ENCODE measurements at regions not wholly inside any gene's neighbourhood (a gene's known extent, or its start where the extent isn't known, plus 50 kb on each side); places are given as distances from the start of the nearest gene placed in this dataset.

- intact Hi-C loops (cut with DNase I; ENCODE audit: low total_unique reads): no loop called here
- no peaks in the 10 kb centered on the region for H3K36me3 ChIP-seq
Observed at GRCh38 chr3:78129707-78130106, 1089.8 kb downstream of the ROBO2 start.

DNA sequence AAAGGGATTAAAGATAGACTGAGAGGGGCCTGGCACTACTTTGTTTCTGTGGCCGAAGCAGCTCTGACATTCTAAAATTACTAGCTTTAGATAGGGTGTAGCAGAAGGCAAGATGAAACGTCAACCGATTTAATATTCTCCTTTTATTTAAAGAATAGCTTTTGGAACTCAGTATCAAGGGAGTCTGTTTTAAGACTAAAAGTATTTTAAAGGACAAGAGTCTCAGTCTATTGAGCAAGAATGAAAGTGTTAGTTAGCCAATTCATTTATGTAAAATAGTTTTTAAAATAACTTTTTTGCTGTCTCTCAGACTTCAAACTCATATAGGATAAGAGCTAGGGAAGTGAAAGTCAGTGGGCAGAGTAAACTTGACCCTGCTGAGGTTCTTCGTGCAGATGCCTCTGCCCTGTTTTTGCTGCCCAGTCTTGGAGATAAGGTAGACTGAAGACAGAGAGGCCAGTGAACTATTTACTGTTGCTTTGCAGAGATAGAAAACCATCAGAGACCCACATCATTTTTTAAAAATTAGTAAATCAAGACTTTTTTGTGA is 1090.9 kb downstream of the ROBO2 start:
- H3K27ac ChIP-seq: no peak overlapping the region
- intact Hi-C loops (cut with DNase I; ENCODE audit: low total_unique reads): no loop called here
- peaks cover 0 to 6% (median 0%) of the 10 kb centered on the region in 8 donors for H3K9me3 ChIP-seq
- no peaks in the 10 kb centered on the region for H3K4me1 ChIP-seq
- 71 to 79% (median 76%) methylated on average over 4 of the region's 4 CpGs for WGBS, 5 donors
- no peak overlapping the region for H3K4me3 ChIP-seq
- DNase-seq: no peak
- TF ChIP-seq POLR2AphosphoS5 (IDR thresholded peaks at IDR 0.05): no peak
- no peak for TF ChIP-seq CTCF (IDR thresholded peaks at IDR 0.05 in 8 of 11, conservative IDR thresholded peaks at IDR 0.05 in 3 of 11)
- no peak for TF ChIP-seq POLR2A (IDR thresholded peaks at IDR 0.05)
- H3K27me3 ChIP-seq (replicated peaks in 1 of 7): no peaks in the 10 kb centered on the region
- H3K36me3 ChIP-seq: no peaks in the 10 kb centered on the region

More at GRCh38 chr3:78129707-78130106, 1089.8 kb downstream of the ROBO2 start:
- no peaks in the 10 kb centered on the region for H3K4me1 ChIP-seq
- no peak for DNase-seq
- no peak overlapping the region for H3K4me3 ChIP-seq
- peaks cover 0 to 6% (median 0%) of the 10 kb centered on the region in 8 donors for H3K9me3 ChIP-seq
- no peak for TF ChIP-seq POLR2A (IDR thresholded peaks at IDR 0.05)
- H3K27me3 ChIP-seq (replicated peaks in 1 of 7): no peaks in the 10 kb centered on the region
- H3K27ac ChIP-seq: no peak overlapping the region

- no peaks in the 10 kb centered on the region for H3K4me1 ChIP-seq
- no peaks in the 10 kb centered on the region for H3K27me3 ChIP-seq (replicated peaks in 1 of 7)
- no peak overlapping the region for H3K27ac ChIP-seq
- WGBS, 5 donors: 64 to 92% (median 75%) methylated on average over 3 of the region's 3 CpGs
- H3K9me3 ChIP-seq: no peaks in the 10 kb centered on the region
- TF ChIP-seq POLR2AphosphoS5 (IDR thresholded peaks at IDR 0.05) (no peak), POLR2A (IDR thresholded peaks at IDR 0.05) (no peak), CTCF (IDR thresholded peaks at IDR 0.05 in 8 of 11, conservative IDR thresholded peaks at IDR 0.05 in 3 of 11) (no peak)
- H3K4me3 ChIP-seq: no peak overlapping the region
- H3K36me3 ChIP-seq: no peaks in the 10 kb centered on the region
- intact Hi-C loops (cut with DNase I; ENCODE audit: low total_unique reads): no loop called here
- no peak for DNase-seq
Observed at GRCh38 chr3:78134496-78134895, 1094.6 kb downstream of the ROBO2 start.

- Histone ChIP-seq H3K27ac (no peak overlapping the region), H3K36me3 (no peaks in the 10 kb centered on the region), H3K9me3 (peaks cover 0 to 26% (median 9%) of the 10 kb centered on the region in 8 donors), H3K27me3 (replicated peaks in 1 of 7) (no peaks in the 10 kb centered on the region), H3K4me1 (no peaks in the 10 kb centered on the region), H3K4me3 (no peak overlapping the region)
- TF ChIP-seq POLR2A (IDR thresholded peaks at IDR 0.05) (no peak), CTCF (IDR thresholded peaks at IDR 0.05 in 8 of 11, conservative IDR thresholded peaks at IDR 0.05 in 3 of 11) (no peak), POLR2AphosphoS5 (IDR thresholded peaks at IDR 0.05) (no peak)
- DNase-seq: no peak
- intact Hi-C loops (cut with DNase I; ENCODE audit: low total_unique reads): no loop called here
- 69 to 86% (median 75%) methylated on average over 3 of the region's 3 CpGs for WGBS, 5 donors
Observed at GRCh38 chr3:78139166-78139565, 1099.3 kb downstream of the ROBO2 start.

DNA sequence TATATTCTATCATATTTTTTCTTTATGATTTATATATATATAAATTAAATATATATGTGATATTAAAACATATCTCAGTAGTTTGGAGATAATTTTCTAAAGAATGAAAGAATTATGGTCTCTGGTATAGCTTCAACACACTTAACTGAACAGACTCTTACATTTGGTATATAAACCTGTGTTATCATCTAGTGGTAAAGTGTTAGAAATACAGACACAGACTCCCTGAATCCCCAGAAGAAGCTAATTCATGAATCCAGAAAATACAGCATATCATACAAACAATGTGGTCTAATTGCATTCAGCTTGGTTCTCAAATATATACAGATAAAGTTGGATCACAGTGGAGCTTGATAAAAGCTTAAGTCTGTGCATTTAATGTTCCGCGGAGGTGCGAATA is 1100.4 kb downstream of the ROBO2 start:
- TF ChIP-seq CTCF (IDR thresholded peaks at IDR 0.05 in 8 of 11, conservative IDR thresholded peaks at IDR 0.05 in 3 of 11) (no peak), POLR2A (IDR thresholded peaks at IDR 0.05) (no peak), POLR2AphosphoS5 (IDR thresholded peaks at IDR 0.05) (no peak)
- Histone ChIP-seq H3K27ac (no peak overlapping the region), H3K36me3 (no peaks in the 10 kb centered on the region), H3K4me1 (no peaks in the 10 kb centered on the region), H3K4me3 (no peak overlapping the region), H3K27me3 (replicated peaks in 1 of 7) (no peaks in the 10 kb centered on the region), H3K9me3 (peaks cover 0 to 31% (median 12%) of the 10 kb centered on the region in 8 donors)
- intact Hi-C loops (cut with DNase I; ENCODE audit: low total_unique reads): no loop called here
- no peak for DNase-seq
- WGBS, 5 donors: 94 to 98% (median 95%) methylated on average over 3 of the region's 3 CpGs
